Endodermal cell (in vitro differentiated cells): ENCODE measurements at regions not wholly inside any gene's neighbourhood (a gene's known extent, or its start where the extent isn't known, plus 50 kb on each side); places are given as distances from the start of the nearest gene placed in this dataset.

ENCODE experiments used
- DNase-seq: peaks from one replicate; pipeline ENCODE4 v3.0.0-alpha.2; 2017
- H3K27ac ChIP-seq: 2 replicates; pipeline ENCODE4 v1.5.1; 2013; ENCODE audit warnings: mild to moderate bottlenecking, low read depth, low read length, moderate library complexity
- H3K27me3 ChIP-seq: 2 replicates; pipeline ENCODE4 v1.6.1; 2013; ENCODE audit warnings: mild to moderate bottlenecking, low read length, moderate library complexity; ENCODE audit not compliant: insufficient read depth, control insufficient read depth, poor library complexity, severe bottlenecking
- H3K36me3 ChIP-seq: 2 replicates; pipeline ENCODE4 v1.7.0; 2013; ENCODE audit warnings: mild to moderate bottlenecking, low read length, moderate library complexity; ENCODE audit not compliant: control insufficient read depth, insufficient read depth
- H3K4me1 ChIP-seq: one replicate; pipeline ENCODE4 v1.7.0; 2013; ENCODE audit warnings: low read length; ENCODE audit not compliant: control insufficient read depth, insufficient read depth
- H3K4me3 ChIP-seq: 2 replicates; pipeline ENCODE4 v1.5.1; 2013; ENCODE audit warnings: mild to moderate bottlenecking, low read length, moderate library complexity
- H3K9ac ChIP-seq: 2 replicates; pipeline ENCODE4 v1.6.1; 2013; ENCODE audit warnings: mild to moderate bottlenecking, low read length, moderate library complexity; ENCODE audit not compliant: poor library complexity, severe bottlenecking; ENCODE audit errors: extremely low read depth
- H3K9me3 ChIP-seq: 2 replicates; pipeline ENCODE4 v1.6.1; 2013; ENCODE audit warnings: mild to moderate bottlenecking, low read length, moderate library complexity; ENCODE audit not compliant: control insufficient read depth
- H3K27ac Mint-ChIP-seq: 2 replicates; pipeline ENCODE4 v1.8.0; 2020; ENCODE audit warnings: mixed read lengths
- H3K27me3 Mint-ChIP-seq: 2 replicates; pipeline ENCODE4 v1.8.0; 2021; ENCODE audit warnings: mild to moderate bottlenecking, mixed read lengths; ENCODE audit not compliant: insufficient read depth
- H3K36me3 Mint-ChIP-seq: 2 replicates; pipeline ENCODE4 v1.8.0; 2020; ENCODE audit warnings: low read depth, mixed read lengths
- H3K4me1 Mint-ChIP-seq: 2 replicates; pipeline ENCODE4 v1.8.0; 2020; ENCODE audit warnings: mixed read lengths
- H3K4me3 Mint-ChIP-seq: 2 replicates; pipeline ENCODE4 v1.8.0; 2020; ENCODE audit warnings: mild to moderate bottlenecking, moderate library complexity, mixed read lengths
- H3K9me3 Mint-ChIP-seq: 2 replicates; pipeline ENCODE4 v1.8.0; 2020; ENCODE audit warnings: mild to moderate bottlenecking, mixed read lengths
- WGBS, 2 experiments: methylation state at CpG; one replicate each; pipeline versions ENCODE4 v1.1.5 to v1.1.7; 2013; ENCODE audit warnings: missing lambda C conversion rate in 2 of 2, mixed read lengths in 1 of 2; ENCODE audit not compliant: insufficient coverage in 1 of 2, insufficient read length in 1 of 2; 5-methylcytosine and 5-hydroxymethylcytosine counted together
- TF ChIP-seq, protein P1 (sequence below): fragments of 200-600 bp; sonication (generic); conservative IDR thresholded peaks from 2 replicates; pipeline ENCODE4 v1.5.0; 2021; ENCODE audit warnings: antibody characterized with exemption, mild to moderate bottlenecking

DNA sequence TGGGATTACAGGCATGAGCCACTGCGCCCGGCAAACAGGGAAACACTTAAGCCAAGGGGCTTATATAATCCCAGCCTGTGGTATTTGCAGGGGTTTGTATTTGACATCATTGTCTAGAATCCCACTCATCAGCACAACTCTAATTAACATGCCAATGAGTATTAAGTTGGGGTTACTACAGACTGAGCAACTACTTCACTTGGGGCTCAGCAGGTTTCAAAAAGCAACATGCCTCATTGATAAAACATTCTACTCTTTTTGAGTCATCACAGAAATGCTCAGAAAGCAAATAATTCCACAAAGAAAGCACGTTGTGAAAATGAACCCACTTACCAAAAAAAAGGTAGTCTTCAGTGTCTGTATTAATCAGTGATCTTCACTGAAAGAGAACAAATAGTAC is 236.9 kb upstream of the CELF2 start:
- no peak overlapping the region for H3K4me3 Mint-ChIP-seq
- Histone ChIP-seq H3K9me3 (peaks cover 17% of the 10 kb centered on the region), H3K27me3 (no peaks in the 10 kb centered on the region), H3K4me1 (no peaks in the 10 kb centered on the region), H3K27ac (no peak overlapping the region), H3K4me3 (no peak overlapping the region), H3K9ac (no peak overlapping the region), H3K36me3 (no peaks in the 10 kb centered on the region)
- TF ChIP-seq, protein P1, sequence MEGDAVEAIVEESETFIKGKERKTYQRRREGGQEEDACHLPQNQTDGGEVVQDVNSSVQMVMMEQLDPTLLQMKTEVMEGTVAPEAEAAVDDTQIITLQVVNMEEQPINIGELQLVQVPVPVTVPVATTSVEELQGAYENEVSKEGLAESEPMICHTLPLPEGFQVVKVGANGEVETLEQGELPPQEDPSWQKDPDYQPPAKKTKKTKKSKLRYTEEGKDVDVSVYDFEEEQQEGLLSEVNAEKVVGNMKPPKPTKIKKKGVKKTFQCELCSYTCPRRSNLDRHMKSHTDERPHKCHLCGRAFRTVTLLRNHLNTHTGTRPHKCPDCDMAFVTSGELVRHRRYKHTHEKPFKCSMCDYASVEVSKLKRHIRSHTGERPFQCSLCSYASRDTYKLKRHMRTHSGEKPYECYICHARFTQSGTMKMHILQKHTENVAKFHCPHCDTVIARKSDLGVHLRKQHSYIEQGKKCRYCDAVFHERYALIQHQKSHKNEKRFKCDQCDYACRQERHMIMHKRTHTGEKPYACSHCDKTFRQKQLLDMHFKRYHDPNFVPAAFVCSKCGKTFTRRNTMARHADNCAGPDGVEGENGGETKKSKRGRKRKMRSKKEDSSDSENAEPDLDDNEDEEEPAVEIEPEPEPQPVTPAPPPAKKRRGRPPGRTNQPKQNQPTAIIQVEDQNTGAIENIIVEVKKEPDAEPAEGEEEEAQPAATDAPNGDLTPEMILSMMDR, result no peak
- DNase-seq, result no peak
- peaks cover 16% of the 10 kb centered on the region for H3K9me3 Mint-ChIP-seq
- peaks cover 3% of the 10 kb centered on the region for H3K27me3 Mint-ChIP-seq
- WGBS, 2 experiments, result 85% methylated on average over 3 of the region's 3 CpGs; no CpG with 5 or more reads in 1 of the 2 experiments
- H3K27ac Mint-ChIP-seq, result no peak overlapping the region
- H3K36me3 Mint-ChIP-seq, result peaks cover 2% of the 10 kb centered on the region
- H3K4me1 Mint-ChIP-seq, result no peaks in the 10 kb centered on the region

GRCh38 chr10:10782603-10783002 is 235.1 kb upstream of the CELF2 start:
- Histone ChIP-seq H3K4me3 (no peak overlapping the region), H3K9ac (no peak overlapping the region), H3K27me3 (no peaks in the 10 kb centered on the region), H3K27ac (no peak overlapping the region), H3K36me3 (no peaks in the 10 kb centered on the region), H3K4me1 (no peaks in the 10 kb centered on the region), H3K9me3 (peaks cover 17% of the 10 kb centered on the region)
- Mint-ChIP-seq H3K4me1 (no peaks in the 10 kb centered on the region), H3K4me3 (no peak overlapping the region), H3K27ac (no peak overlapping the region), H3K36me3 (peaks cover 3% of the 10 kb centered on the region), H3K27me3 (no peaks in the 10 kb centered on the region), H3K9me3 (peaks cover 16% of the 10 kb centered on the region)
- TF ChIP-seq, protein P1, result no peak
- DNase-seq, result no peak
- WGBS, 2 experiments, result 90 to 93% methylated on average over 5 of the region's 5 CpGs

- H3K4me1 Mint-ChIP-seq, result no peaks in the 10 kb centered on the region
- peaks cover 3% of the 10 kb centered on the region for H3K36me3 Mint-ChIP-seq
- no peaks in the 10 kb centered on the region for H3K27me3 Mint-ChIP-seq
- Histone ChIP-seq H3K4me3 (no peak overlapping the region), H3K36me3 (no peaks in the 10 kb centered on the region), H3K27ac (no peak overlapping the region), H3K4me1 (no peaks in the 10 kb centered on the region), H3K27me3 (no peaks in the 10 kb centered on the region), H3K9ac (no peak overlapping the region), H3K9me3 (peaks cover 17% of the 10 kb centered on the region)
- H3K4me3 Mint-ChIP-seq, result no peak overlapping the region
- TF ChIP-seq, protein P1, result no peak
- DNase-seq, result no peak
- H3K27ac Mint-ChIP-seq, result peak overlapping the region; percentile 60
- H3K9me3 Mint-ChIP-seq, result peaks cover 16% of the 10 kb centered on the region
Measured at GRCh38 chr10:10785627-10786026, 232.0 kb upstream of the CELF2 start.
